ENCODE measurements at regions not wholly inside any gene's neighbourhood (a gene's known extent, or its start where the extent isn't known, plus 50 kb on each side); places are given as distances from the start of the nearest gene placed in this dataset.

DNA sequence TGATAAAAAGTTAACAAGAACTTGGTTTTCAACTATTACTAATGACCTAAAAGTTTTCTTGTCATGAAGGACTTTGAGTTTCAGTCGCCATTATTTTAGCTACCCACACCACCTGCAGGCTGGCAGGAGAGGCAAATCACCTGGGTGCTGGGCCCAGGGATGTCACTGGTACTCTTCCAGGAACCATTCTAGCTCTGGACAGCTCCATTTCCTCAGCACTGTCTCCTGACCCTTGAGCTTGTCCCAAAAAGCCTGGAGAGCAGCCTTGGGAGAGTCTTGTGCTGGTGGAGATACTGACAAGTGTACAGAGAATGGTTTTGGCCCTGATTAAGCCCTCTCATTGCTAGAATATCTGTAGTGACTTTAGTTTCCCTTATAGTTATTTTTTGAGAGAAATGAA, 1924.1 kb upstream of the WWC1 start:
- ATAC-seq = no peak
- WGBS (ENCODE audit: insufficient coverage, insufficient replicate concordance, low lambda C conversion rate, missing lambda C conversion rate) = 37% methylated on average over 1 of the region's 1 CpG
- TF ChIP-seq ZNF622 (IDR thresholded peaks at IDR 0.05) = no peak
- TF ChIP-seq ZZZ3 (IDR thresholded peaks at IDR 0.05; ENCODE audit: control insufficient read depth, insufficient read length, low read depth) = no peak
- no peak for TF ChIP-seq SIN3A (IDR thresholded peaks at IDR 0.05; ENCODE audit: low read depth, low read length)
- TF ChIP-seq KAT2A (conservative IDR thresholded peaks at IDR 0.05; ENCODE audit: control insufficient read depth, low read depth, low read length) = no peak
- no peak for TF ChIP-seq MTA2 (IDR thresholded peaks at IDR 0.05; ENCODE audit: low read depth)
- TF ChIP-seq CHD1 (IDR thresholded peaks at IDR 0.05; ENCODE audit: low read depth, low read length) = no peak
- TF ChIP-seq, protein P1, sequence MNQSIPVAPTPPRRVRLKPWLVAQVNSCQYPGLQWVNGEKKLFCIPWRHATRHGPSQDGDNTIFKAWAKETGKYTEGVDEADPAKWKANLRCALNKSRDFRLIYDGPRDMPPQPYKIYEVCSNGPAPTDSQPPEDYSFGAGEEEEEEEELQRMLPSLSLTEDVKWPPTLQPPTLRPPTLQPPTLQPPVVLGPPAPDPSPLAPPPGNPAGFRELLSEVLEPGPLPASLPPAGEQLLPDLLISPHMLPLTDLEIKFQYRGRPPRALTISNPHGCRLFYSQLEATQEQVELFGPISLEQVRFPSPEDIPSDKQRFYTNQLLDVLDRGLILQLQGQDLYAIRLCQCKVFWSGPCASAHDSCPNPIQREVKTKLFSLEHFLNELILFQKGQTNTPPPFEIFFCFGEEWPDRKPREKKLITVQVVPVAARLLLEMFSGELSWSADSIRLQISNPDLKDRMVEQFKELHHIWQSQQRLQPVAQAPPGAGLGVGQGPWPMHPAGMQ (IDR thresholded peaks at IDR 0.05; ENCODE audit: borderline replicate concordance) = no peak
- TF ChIP-seq, protein P2, sequence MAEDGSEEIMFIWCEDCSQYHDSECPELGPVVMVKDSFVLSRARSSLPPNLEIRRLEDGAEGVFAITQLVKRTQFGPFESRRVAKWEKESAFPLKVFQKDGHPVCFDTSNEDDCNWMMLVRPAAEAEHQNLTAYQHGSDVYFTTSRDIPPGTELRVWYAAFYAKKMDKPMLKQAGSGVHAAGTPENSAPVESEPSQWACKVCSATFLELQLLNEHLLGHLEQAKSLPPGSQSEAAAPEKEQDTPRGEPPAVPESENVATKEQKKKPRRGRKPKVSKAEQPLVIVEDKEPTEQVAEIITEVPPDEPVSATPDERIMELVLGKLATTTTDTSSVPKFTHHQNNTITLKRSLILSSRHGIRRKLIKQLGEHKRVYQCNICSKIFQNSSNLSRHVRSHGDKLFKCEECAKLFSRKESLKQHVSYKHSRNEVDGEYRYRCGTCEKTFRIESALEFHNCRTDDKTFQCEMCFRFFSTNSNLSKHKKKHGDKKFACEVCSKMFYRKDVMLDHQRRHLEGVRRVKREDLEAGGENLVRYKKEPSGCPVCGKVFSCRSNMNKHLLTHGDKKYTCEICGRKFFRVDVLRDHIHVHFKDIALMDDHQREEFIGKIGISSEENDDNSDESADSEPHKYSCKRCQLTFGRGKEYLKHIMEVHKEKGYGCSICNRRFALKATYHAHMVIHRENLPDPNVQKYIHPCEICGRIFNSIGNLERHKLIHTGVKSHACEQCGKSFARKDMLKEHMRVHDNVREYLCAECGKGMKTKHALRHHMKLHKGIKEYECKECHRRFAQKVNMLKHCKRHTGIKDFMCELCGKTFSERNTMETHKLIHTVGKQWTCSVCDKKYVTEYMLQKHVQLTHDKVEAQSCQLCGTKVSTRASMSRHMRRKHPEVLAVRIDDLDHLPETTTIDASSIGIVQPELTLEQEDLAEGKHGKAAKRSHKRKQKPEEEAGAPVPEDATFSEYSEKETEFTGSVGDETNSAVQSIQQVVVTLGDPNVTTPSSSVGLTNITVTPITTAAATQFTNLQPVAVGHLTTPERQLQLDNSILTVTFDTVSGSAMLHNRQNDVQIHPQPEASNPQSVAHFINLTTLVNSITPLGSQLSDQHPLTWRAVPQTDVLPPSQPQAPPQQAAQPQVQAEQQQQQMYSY (CRISPR knock-in tag; IDR thresholded peaks at IDR 0.05) = no peak
- TF ChIP-seq, protein P3, sequence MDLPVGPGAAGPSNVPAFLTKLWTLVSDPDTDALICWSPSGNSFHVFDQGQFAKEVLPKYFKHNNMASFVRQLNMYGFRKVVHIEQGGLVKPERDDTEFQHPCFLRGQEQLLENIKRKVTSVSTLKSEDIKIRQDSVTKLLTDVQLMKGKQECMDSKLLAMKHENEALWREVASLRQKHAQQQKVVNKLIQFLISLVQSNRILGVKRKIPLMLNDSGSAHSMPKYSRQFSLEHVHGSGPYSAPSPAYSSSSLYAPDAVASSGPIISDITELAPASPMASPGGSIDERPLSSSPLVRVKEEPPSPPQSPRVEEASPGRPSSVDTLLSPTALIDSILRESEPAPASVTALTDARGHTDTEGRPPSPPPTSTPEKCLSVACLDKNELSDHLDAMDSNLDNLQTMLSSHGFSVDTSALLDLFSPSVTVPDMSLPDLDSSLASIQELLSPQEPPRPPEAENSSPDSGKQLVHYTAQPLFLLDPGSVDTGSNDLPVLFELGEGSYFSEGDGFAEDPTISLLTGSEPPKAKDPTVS (IDR thresholded peaks at IDR 0.05; ENCODE audit: low read depth, low read length) = no peak
- TF ChIP-seq, protein P4, sequence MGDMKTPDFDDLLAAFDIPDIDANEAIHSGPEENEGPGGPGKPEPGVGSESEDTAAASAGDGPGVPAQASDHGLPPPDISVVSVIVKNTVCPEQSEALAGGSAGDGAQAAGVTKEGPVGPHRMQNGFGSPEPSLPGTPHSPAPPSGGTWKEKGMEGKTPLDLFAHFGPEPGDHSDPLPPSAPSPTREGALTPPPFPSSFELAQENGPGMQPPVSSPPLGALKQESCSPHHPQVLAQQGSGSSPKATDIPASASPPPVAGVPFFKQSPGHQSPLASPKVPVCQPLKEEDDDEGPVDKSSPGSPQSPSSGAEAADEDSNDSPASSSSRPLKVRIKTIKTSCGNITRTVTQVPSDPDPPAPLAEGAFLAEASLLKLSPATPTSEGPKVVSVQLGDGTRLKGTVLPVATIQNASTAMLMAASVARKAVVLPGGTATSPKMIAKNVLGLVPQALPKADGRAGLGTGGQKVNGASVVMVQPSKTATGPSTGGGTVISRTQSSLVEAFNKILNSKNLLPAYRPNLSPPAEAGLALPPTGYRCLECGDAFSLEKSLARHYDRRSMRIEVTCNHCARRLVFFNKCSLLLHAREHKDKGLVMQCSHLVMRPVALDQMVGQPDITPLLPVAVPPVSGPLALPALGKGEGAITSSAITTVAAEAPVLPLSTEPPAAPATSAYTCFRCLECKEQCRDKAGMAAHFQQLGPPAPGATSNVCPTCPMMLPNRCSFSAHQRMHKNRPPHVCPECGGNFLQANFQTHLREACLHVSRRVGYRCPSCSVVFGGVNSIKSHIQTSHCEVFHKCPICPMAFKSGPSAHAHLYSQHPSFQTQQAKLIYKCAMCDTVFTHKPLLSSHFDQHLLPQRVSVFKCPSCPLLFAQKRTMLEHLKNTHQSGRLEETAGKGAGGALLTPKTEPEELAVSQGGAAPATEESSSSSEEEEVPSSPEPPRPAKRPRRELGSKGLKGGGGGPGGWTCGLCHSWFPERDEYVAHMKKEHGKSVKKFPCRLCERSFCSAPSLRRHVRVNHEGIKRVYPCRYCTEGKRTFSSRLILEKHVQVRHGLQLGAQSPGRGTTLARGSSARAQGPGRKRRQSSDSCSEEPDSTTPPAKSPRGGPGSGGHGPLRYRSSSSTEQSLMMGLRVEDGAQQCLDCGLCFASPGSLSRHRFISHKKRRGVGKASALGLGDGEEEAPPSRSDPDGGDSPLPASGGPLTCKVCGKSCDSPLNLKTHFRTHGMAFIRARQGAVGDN (IDR thresholded peaks at IDR 0.05) = no peak
- no peak for TF ChIP-seq FOXM1 (IDR thresholded peaks at IDR 0.05; ENCODE audit: low read depth, low read length)
- no peak for TF ChIP-seq SP1 (IDR thresholded peaks at IDR 0.05; ENCODE audit: low read depth, low read length)
- Histone ChIP-seq H4K20me1 (ENCODE audit: control insufficient read depth, insufficient read depth) (no peaks in the 10 kb centered on the region), H3K27me3 (replicated peaks in 1 of 2; ENCODE audit: control insufficient read depth in 2 of 2, insufficient read depth in 2 of 2, low read length in 1 of 2) (no peaks in the 10 kb centered on the region), H3K36me3 (ENCODE audit: control insufficient read depth in 2 of 2, insufficient read depth in 2 of 2, low read length in 1 of 2) (no peaks in the 10 kb centered on the region), H3K4me3 (no peak overlapping the region), H3K4me2 (ENCODE audit: control insufficient read depth, insufficient read depth) (no peak overlapping the region), H2AFZ (ENCODE audit: control insufficient read depth, low read depth, low read length) (no peak overlapping the region), H3K27ac (ENCODE audit: control insufficient read depth, insufficient read depth) (no peak overlapping the region), H3K4me1 (ENCODE audit: control insufficient read depth, insufficient read depth, low read length) (no peaks in the 10 kb centered on the region), H3K79me2 (ENCODE audit: control insufficient read depth, insufficient read depth, low read length) (no peaks in the 10 kb centered on the region), H3K9me3 (replicated peaks; ENCODE audit: control insufficient read depth, insufficient read depth, low read length) (no peaks in the 10 kb centered on the region), H3K9ac (ENCODE audit: control insufficient read depth, insufficient read depth, low read length) (no peak overlapping the region)
- SMC1A ChIA-PET (ENCODE audit: uncharacterized antibody, unreplicated experiment) = no interaction called here
- CTCF ChIA-PET = interaction anchor here (0.7 to 1.6 kb wide), 2 partner anchors 18 to 29 kb away, joined by 3 read pairs; no protein-coding TSS in a partner anchor
- BruUV-seq (replicated peaks) = no TSS peak
- no peak for DNase-seq (ENCODE audit: low read depth, low spot score)
- POLR2A ChIA-PET = no interaction called here
- in situ Hi-C loops (cut with MboI) = no loop called here
- intact Hi-C loops (cut with micrococcal nuclease; ENCODE audit: unreplicated experiment) = no loop called here
- no peak for FAIRE-seq
- RAD21 ChIA-PET (ENCODE audit: unreplicated experiment) = interaction anchor here (0.6 kb wide), 1 partner anchor 1844 kb away, joined by 4 read pairs; no protein-coding TSS in a partner anchor

Measured in GM12878 (cell line).